ENCODE measurements at regions not wholly inside any gene's neighbourhood (a gene's known extent, or its start where the extent isn't known, plus 50 kb on each side); places are given as distances from the start of the nearest gene placed in this dataset.
"Not testable (repeated sequence)": the region's sequence is repeated elsewhere in the genome, so short reads cannot be mapped to it uniquely, and the experiment has no call there.

GRCh38 chr12:128026696-128027574 is 240.0 kb upstream of the TMEM132C start:
- Histone ChIP-seq H3K9ac (ENCODE audit: low read length) (no peak overlapping the region), H3K4me3 (ENCODE audit: insufficient read depth, low read length, poor library complexity, severe bottlenecking) (no peak overlapping the region), H4K20me1 (ENCODE audit: low read depth, low read length) (no peaks in the 10 kb centered on the region), H3K9me3 (ENCODE audit: insufficient read depth, low read length) (no peaks in the 10 kb centered on the region), H2AFZ (ENCODE audit: low read depth, low read length, severe bottlenecking) (no peak overlapping the region), H3K27ac (ENCODE audit: low read depth, low read length) (no peak overlapping the region), H3K27me3 (ENCODE audit: low read length) (no peaks in the 10 kb centered on the region), H3K36me3 (ENCODE audit: low read length) (no peaks in the 10 kb centered on the region), H3K4me2 (ENCODE audit: low read depth, low read length, poor library complexity, severe bottlenecking) (no peak overlapping the region), H3F3A (ENCODE audit: insufficient read depth) (no peaks in the 10 kb centered on the region), H3K9me2 (replicated peaks; ENCODE audit: insufficient read depth, low read length) (no peaks in the 10 kb centered on the region), H3K79me2 (ENCODE audit: insufficient read depth, low read length) (no peaks in the 10 kb centered on the region)
- TF ChIP-seq, protein P1, sequence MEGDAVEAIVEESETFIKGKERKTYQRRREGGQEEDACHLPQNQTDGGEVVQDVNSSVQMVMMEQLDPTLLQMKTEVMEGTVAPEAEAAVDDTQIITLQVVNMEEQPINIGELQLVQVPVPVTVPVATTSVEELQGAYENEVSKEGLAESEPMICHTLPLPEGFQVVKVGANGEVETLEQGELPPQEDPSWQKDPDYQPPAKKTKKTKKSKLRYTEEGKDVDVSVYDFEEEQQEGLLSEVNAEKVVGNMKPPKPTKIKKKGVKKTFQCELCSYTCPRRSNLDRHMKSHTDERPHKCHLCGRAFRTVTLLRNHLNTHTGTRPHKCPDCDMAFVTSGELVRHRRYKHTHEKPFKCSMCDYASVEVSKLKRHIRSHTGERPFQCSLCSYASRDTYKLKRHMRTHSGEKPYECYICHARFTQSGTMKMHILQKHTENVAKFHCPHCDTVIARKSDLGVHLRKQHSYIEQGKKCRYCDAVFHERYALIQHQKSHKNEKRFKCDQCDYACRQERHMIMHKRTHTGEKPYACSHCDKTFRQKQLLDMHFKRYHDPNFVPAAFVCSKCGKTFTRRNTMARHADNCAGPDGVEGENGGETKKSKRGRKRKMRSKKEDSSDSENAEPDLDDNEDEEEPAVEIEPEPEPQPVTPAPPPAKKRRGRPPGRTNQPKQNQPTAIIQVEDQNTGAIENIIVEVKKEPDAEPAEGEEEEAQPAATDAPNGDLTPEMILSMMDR (IDR thresholded peaks at IDR 0.05; ENCODE audit: insufficient read depth, low read length, poor library complexity, severe bottlenecking): no peak
- no peak for TF ChIP-seq EZH2phosphoT487 (conservative IDR thresholded peaks at IDR 0.05; ENCODE audit: low read length)

- TF ChIP-seq EZH2phosphoT487 (conservative IDR thresholded peaks at IDR 0.05; ENCODE audit: low read length): no peak
- TF ChIP-seq, protein P1 (IDR thresholded peaks at IDR 0.05; ENCODE audit: insufficient read depth, low read length, poor library complexity, severe bottlenecking): no peak
- no peaks in the 10 kb centered on the region for H3K79me2 ChIP-seq (ENCODE audit: insufficient read depth, low read length)
- H2AFZ ChIP-seq (ENCODE audit: low read depth, low read length, severe bottlenecking): no peak overlapping the region
- H3K9me2 ChIP-seq (replicated peaks; ENCODE audit: insufficient read depth, low read length): no peaks in the 10 kb centered on the region
- no peaks in the 10 kb centered on the region for H3K9me3 ChIP-seq (ENCODE audit: insufficient read depth, low read length)
- no peak overlapping the region for H3K4me2 ChIP-seq (ENCODE audit: low read depth, low read length, poor library complexity, severe bottlenecking)
- H3K4me3 ChIP-seq (ENCODE audit: insufficient read depth, low read length, poor library complexity, severe bottlenecking): no peak overlapping the region
- no peaks in the 10 kb centered on the region for H4K20me1 ChIP-seq (ENCODE audit: low read depth, low read length)
- H3K9ac ChIP-seq (ENCODE audit: low read length): no peak overlapping the region
- no peaks in the 10 kb centered on the region for H3K36me3 ChIP-seq (ENCODE audit: low read length)
- H3K27ac ChIP-seq (ENCODE audit: low read depth, low read length): no peak overlapping the region
- H3F3A ChIP-seq (ENCODE audit: insufficient read depth): no peaks in the 10 kb centered on the region
- no peaks in the 10 kb centered on the region for H3K27me3 ChIP-seq (ENCODE audit: low read length)
Observed at GRCh38 chr12:128033473-128033872, 233.5 kb upstream of the TMEM132C start.

- no peaks in the 10 kb centered on the region for H3K9me3 ChIP-seq (ENCODE audit: insufficient read depth, low read length)
- H3K27ac ChIP-seq (ENCODE audit: low read depth, low read length): no peak overlapping the region
- no peak overlapping the region for H3K4me2 ChIP-seq (ENCODE audit: low read depth, low read length, poor library complexity, severe bottlenecking)
- H2AFZ ChIP-seq (ENCODE audit: low read depth, low read length, severe bottlenecking): no peak overlapping the region
- H3K36me3 ChIP-seq (ENCODE audit: low read length): no peaks in the 10 kb centered on the region
- no peaks in the 10 kb centered on the region for H3K79me2 ChIP-seq (ENCODE audit: insufficient read depth, low read length)
- no peaks in the 10 kb centered on the region for H4K20me1 ChIP-seq (ENCODE audit: low read depth, low read length)
- no peaks in the 10 kb centered on the region for H3F3A ChIP-seq (ENCODE audit: insufficient read depth)
- no peaks in the 10 kb centered on the region for H3K27me3 ChIP-seq (ENCODE audit: low read length)
- H3K4me3 ChIP-seq (ENCODE audit: insufficient read depth, low read length, poor library complexity, severe bottlenecking): no peak overlapping the region
- H3K9ac ChIP-seq (ENCODE audit: low read length): no peak overlapping the region
- TF ChIP-seq EZH2phosphoT487 (conservative IDR thresholded peaks at IDR 0.05; ENCODE audit: low read length): no peak
- TF ChIP-seq, protein P1 (IDR thresholded peaks at IDR 0.05; ENCODE audit: insufficient read depth, low read length, poor library complexity, severe bottlenecking): no peak
- no peaks in the 10 kb centered on the region for H3K9me2 ChIP-seq (replicated peaks; ENCODE audit: insufficient read depth, low read length)
Observed at GRCh38 chr12:128040971-128041370, 226.0 kb upstream of the TMEM132C start.

DNA sequence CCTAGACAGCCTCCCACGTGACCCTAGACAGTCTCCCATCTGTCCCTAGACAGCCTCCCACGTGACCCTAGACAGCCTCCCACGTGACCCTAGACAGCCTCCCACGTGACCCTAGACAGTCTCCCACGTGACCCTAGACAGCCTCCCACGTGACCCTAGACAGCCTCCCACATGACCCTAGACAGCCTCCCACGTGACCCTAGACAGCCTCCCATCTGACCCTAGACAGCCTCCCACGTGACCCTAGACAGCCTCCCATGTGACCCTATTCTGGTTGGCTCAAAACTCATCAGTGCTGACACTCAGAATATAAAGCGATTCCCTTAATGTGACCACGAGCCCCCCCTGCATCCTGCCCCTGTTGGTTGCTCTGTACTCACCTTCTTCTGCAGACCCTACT is 224.7 kb upstream of the TMEM132C start:
- not testable (repeated sequence) for H3K4me2 ChIP-seq (ENCODE audit: low read depth, low read length, poor library complexity, severe bottlenecking); H3K9me2 ChIP-seq (replicated peaks; ENCODE audit: insufficient read depth, low read length); H3K4me3 ChIP-seq (ENCODE audit: insufficient read depth, low read length, poor library complexity, severe bottlenecking); H3K9me3 ChIP-seq (ENCODE audit: insufficient read depth, low read length); H3K27ac ChIP-seq (ENCODE audit: low read depth, low read length); H3K9ac ChIP-seq (ENCODE audit: low read length); H4K20me1 ChIP-seq (ENCODE audit: low read depth, low read length); H3F3A ChIP-seq (ENCODE audit: insufficient read depth); H3K27me3 ChIP-seq (ENCODE audit: low read length); H2AFZ ChIP-seq (ENCODE audit: low read depth, low read length, severe bottlenecking); H3K36me3 ChIP-seq (ENCODE audit: low read length); H3K79me2 ChIP-seq (ENCODE audit: insufficient read depth, low read length)
